ENCODE measurements at regions not wholly inside any gene's neighbourhood (a gene's known extent, or its start where the extent isn't known, plus 50 kb on each side); places are given as distances from the start of the nearest gene placed in this dataset.

GRCh38 chr4:58808817-58809216 is 1698.6 kb upstream of the IGFBP7 start:
- DNase-seq, result no peak

GRCh38 chr4:58807843-58808615 is 1697.8 kb upstream of the IGFBP7 start:
- Histone ChIP-seq H3K9me3 (ENCODE audit: control insufficient read depth in 2 of 3, insufficient read depth in 1 of 3, low read length in 3 of 3) (no peaks in the 10 kb centered on the region), H3K4me3 (ENCODE audit: low read length in 3 of 3) (no peak overlapping the region), H3K27me3 (ENCODE audit: control insufficient read depth, insufficient read depth, low read length) (no peaks in the 10 kb centered on the region), H3K4me1 (ENCODE audit: control insufficient read depth in 2 of 3, insufficient read depth in 2 of 3, low read depth in 1 of 3, low read length in 3 of 3) (no peaks in the 10 kb centered on the region), H3K27ac (ENCODE audit: low read depth in 2 of 2, low read length in 2 of 2) (no peak overlapping the region), H3K9ac (ENCODE audit: low read length in 3 of 3) (no peak overlapping the region), H3K36me3 (ENCODE audit: control insufficient read depth in 2 of 3, insufficient read depth in 3 of 3, low read length in 3 of 3) (no peaks in the 10 kb centered on the region)
- intact Hi-C loops (cut with DNase I), result no loop called here
- no peak for DNase-seq
- TF ChIP-seq CTCF (IDR thresholded peaks at IDR 0.05; ENCODE audit: borderline replicate concordance, extremely low read depth, insufficient read depth), result no peak
- no peak for FAIRE-seq

More at GRCh38 chr4:58808817-58809216, 1698.6 kb upstream of the IGFBP7 start:
- TF ChIP-seq CTCF (IDR thresholded peaks at IDR 0.05; ENCODE audit: borderline replicate concordance, extremely low read depth, insufficient read depth), result no peak
- H3K27me3 ChIP-seq (ENCODE audit: control insufficient read depth, insufficient read depth, low read length), result no peaks in the 10 kb centered on the region
- intact Hi-C loops (cut with DNase I), result no loop called here
- no peak overlapping the region for H3K4me3 ChIP-seq (ENCODE audit: low read length in 3 of 3)
- H3K4me1 ChIP-seq (ENCODE audit: control insufficient read depth in 2 of 3, insufficient read depth in 2 of 3, low read depth in 1 of 3, low read length in 3 of 3), result no peaks in the 10 kb centered on the region
- no peak overlapping the region for H3K27ac ChIP-seq (ENCODE audit: low read depth in 2 of 2, low read length in 2 of 2)
- no peak overlapping the region for H3K9ac ChIP-seq (ENCODE audit: low read length in 3 of 3)
- FAIRE-seq, result no peak
- H3K9me3 ChIP-seq (ENCODE audit: control insufficient read depth in 2 of 3, insufficient read depth in 1 of 3, low read length in 3 of 3), result no peaks in the 10 kb centered on the region
- H3K36me3 ChIP-seq (ENCODE audit: control insufficient read depth in 2 of 3, insufficient read depth in 3 of 3, low read length in 3 of 3), result no peaks in the 10 kb centered on the region

GRCh38 chr4:58776627-58777026 is 1666.4 kb upstream of the IGFBP7 start:
- H3K9ac ChIP-seq (ENCODE audit: low read length in 3 of 3), result no peak overlapping the region
- no peak for FAIRE-seq

More at GRCh38 chr4:58776627-58777026, 1666.4 kb upstream of the IGFBP7 start:
- H3K36me3 ChIP-seq (ENCODE audit: control insufficient read depth in 2 of 3, insufficient read depth in 3 of 3, low read length in 3 of 3), result no peaks in the 10 kb centered on the region
- intact Hi-C loops (cut with DNase I), result no loop called here
- DNase-seq, result no peak
- no peaks in the 10 kb centered on the region for H3K4me1 ChIP-seq (ENCODE audit: control insufficient read depth in 2 of 3, insufficient read depth in 2 of 3, low read depth in 1 of 3, low read length in 3 of 3)
- H3K9me3 ChIP-seq (ENCODE audit: control insufficient read depth in 2 of 3, insufficient read depth in 1 of 3, low read length in 3 of 3), result no peaks in the 10 kb centered on the region
- no peak overlapping the region for H3K4me3 ChIP-seq (ENCODE audit: low read length in 3 of 3)
- no peaks in the 10 kb centered on the region for H3K27me3 ChIP-seq (ENCODE audit: control insufficient read depth, insufficient read depth, low read length)
- TF ChIP-seq CTCF (IDR thresholded peaks at IDR 0.05; ENCODE audit: borderline replicate concordance, extremely low read depth, insufficient read depth), result no peak
- H3K27ac ChIP-seq (ENCODE audit: low read depth in 2 of 2, low read length in 2 of 2), result no peak overlapping the region

Measured in kidney (tissue), 13 donors.